Osteocyte (in vitro differentiated cells): ENCODE measurements at regions not wholly inside any gene's neighbourhood (a gene's known extent, or its start where the extent isn't known, plus 50 kb on each side); places are given as distances from the start of the nearest gene placed in this dataset.
A peak's percentile ranks its signal among the peaks of the same experiment; 100 is the strongest.

Experiments used
- DNase-seq: peaks from one replicate; pipeline ENCODE4 v3.0.0; 2021; ENCODE audit warnings: mixed read lengths; ENCODE audit not compliant: unreplicated experiment; ENCODE audit errors: extremely low spot score
- H3K27ac Mint-ChIP-seq: one replicate; pipeline ENCODE4 v1.8.0; 2021; ENCODE audit warnings: mild to moderate bottlenecking, mixed read lengths; ENCODE audit not compliant: unreplicated experiment
- H3K27me3 Mint-ChIP-seq: one replicate; pipeline ENCODE4 v1.8.0; 2021; ENCODE audit warnings: mixed read lengths; ENCODE audit not compliant: unreplicated experiment
- H3K36me3 Mint-ChIP-seq: one replicate; pipeline ENCODE4 v1.8.0; 2021; ENCODE audit warnings: mixed read lengths; ENCODE audit not compliant: unreplicated experiment
- H3K4me1 Mint-ChIP-seq: one replicate; pipeline ENCODE4 v1.8.0; 2021; ENCODE audit warnings: mixed read lengths; ENCODE audit not compliant: unreplicated experiment
- H3K4me3 Mint-ChIP-seq: one replicate; pipeline ENCODE4 v1.8.0; 2021; ENCODE audit warnings: mild to moderate bottlenecking, moderate library complexity, mixed read lengths; ENCODE audit not compliant: unreplicated experiment
- H3K9me3 Mint-ChIP-seq: one replicate; pipeline ENCODE4 v1.8.0; 2021; ENCODE audit warnings: mixed read lengths; ENCODE audit not compliant: unreplicated experiment
- CTCF ChIP-seq: fragments of 200-600 bp; sonication (generic); IDR thresholded peaks from 2 replicates; pipeline ENCODE4 v1.5.0; 2021; ENCODE audit warnings: antibody characterized with exemption, mild to moderate bottlenecking, moderate library complexity

DNA sequence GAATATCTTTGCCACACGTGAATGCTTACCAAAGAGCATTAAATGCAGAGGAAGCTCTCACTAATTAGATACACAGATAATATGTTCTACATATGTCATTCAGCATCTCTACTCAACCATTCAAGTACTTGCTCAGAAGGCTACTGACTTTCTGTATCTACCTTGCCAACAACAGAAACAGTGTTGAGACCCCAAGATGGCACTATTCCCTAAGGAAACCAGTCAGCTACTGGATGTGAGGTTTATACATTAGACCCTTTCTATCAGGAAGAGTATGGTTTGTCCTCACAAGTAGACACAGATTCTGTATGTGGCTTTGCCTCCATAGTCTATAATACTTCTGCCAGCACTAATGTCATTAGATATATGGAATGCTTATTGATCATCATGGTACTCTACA lies 443.9 kb upstream of the INTU start:
- no peaks in the 10 kb centered on the region for H3K4me1 Mint-ChIP-seq
- H3K4me3 Mint-ChIP-seq: no peak overlapping the region
- peaks cover 21% of the 10 kb centered on the region for H3K9me3 Mint-ChIP-seq
- DNase-seq: no peak
- H3K27ac Mint-ChIP-seq: no peak overlapping the region
- H3K36me3 Mint-ChIP-seq: peaks cover 8% of the 10 kb centered on the region
- H3K27me3 Mint-ChIP-seq: no peaks in the 10 kb centered on the region
- TF ChIP-seq CTCF: peak; percentile 58

DNA sequence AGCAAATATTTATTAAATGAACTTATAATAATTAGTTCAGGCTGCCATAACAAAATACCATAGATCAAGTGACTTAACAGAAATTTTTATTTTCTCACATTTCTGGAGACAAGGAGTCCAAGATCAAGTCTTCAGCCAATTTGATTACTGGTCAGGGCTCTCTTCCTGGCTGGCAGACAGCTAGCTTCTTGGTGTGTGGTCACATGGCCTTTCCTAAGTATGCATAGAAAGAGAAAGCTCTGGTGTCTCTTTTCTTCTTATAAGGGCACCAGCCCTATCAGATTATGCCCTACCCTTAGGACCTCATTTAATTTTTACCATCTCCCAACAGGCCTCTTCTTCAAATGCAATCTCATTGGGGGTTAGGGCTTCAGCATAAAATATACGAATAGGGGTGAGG lies 438.5 kb upstream of the INTU start:
- H3K27me3 Mint-ChIP-seq: no peaks in the 10 kb centered on the region
- peaks cover 7% of the 10 kb centered on the region for H3K9me3 Mint-ChIP-seq
- peaks cover 3% of the 10 kb centered on the region for H3K4me1 Mint-ChIP-seq
- H3K36me3 Mint-ChIP-seq: peaks cover 10% of the 10 kb centered on the region
- TF ChIP-seq CTCF: no peak
- H3K27ac Mint-ChIP-seq: no peak overlapping the region
- DNase-seq: no peak
- no peak overlapping the region for H3K4me3 Mint-ChIP-seq

- Mint-ChIP-seq H3K9me3 (peaks cover 19% of the 10 kb centered on the region), H3K27me3 (no peaks in the 10 kb centered on the region), H3K4me1 (peaks cover 3% of the 10 kb centered on the region), H3K36me3 (peaks cover 19% of the 10 kb centered on the region), H3K27ac (no peak overlapping the region), H3K4me3 (no peak overlapping the region)
- TF ChIP-seq CTCF: no peak
- no peak for DNase-seq
Observed at GRCh38 chr4:127196655-127197352, 436.0 kb upstream of the INTU start.

DNA sequence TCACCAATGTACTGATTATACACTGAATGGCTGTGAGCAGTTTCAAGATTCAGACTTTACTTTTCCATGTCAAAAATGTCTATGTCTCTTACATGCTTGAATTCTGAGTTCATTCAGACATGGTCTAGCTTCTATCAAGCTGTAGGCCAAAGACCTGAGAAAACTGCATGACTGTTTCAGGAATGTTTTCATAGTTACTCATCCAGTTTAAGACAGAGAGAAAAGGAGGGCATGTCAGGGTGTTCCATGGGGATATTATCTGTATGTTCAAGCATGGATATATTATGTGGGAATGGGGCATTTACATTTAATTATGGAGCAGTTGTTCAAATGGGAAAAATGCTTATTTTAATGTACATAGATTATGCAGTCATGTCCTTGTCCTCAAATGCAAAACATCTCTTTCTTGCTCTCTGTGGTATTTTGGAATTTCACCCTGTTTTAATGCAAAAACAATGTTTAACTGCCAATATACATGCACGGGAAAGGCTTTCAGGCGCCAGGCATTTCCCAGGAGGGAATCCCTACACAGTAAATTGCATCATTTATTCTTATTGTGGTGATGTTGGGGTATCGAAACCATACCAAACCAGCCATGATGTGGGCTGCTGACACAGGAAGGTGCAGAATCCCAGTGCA lies 429.1 kb upstream of the INTU start:
- Mint-ChIP-seq H3K36me3 (peaks cover 19% of the 10 kb centered on the region), H3K9me3 (peaks cover 22% of the 10 kb centered on the region), H3K27me3 (no peaks in the 10 kb centered on the region), H3K27ac (peak overlapping the region; percentile 92), H3K4me1 (peaks cover 22% of the 10 kb centered on the region), H3K4me3 (no peak overlapping the region)
- DNase-seq: no peak
- no peak for TF ChIP-seq CTCF

GRCh38 chr4:127204322-127204721 lies 428.4 kb upstream of the INTU start:
- TF ChIP-seq CTCF: no peak
- Mint-ChIP-seq H3K36me3 (peaks cover 17% of the 10 kb centered on the region), H3K27ac (peak overlapping the region; percentile 92), H3K4me1 (peaks cover 23% of the 10 kb centered on the region), H3K4me3 (no peak overlapping the region), H3K9me3 (peaks cover 15% of the 10 kb centered on the region), H3K27me3 (no peaks in the 10 kb centered on the region)
- DNase-seq: no peak
